Skeletal muscle tissue (tissue), 3 donors: ENCODE measurements at regions not wholly inside any gene's neighbourhood (a gene's known extent, or its start where the extent isn't known, plus 50 kb on each side); places are given as distances from the start of the nearest gene placed in this dataset.

Experiments used
- H3K27ac ChIP-seq: one replicate; pipeline ENCODE4 v1.7.0; 2013; ENCODE audit warnings: mild to moderate bottlenecking, low read depth, low read length, inconsistent platforms
- H3K27me3 ChIP-seq, 3 donors: one replicate each; pipeline ENCODE4 v1.7.0; 2013; ENCODE audit warnings: low read length in 3 of 3; ENCODE audit not compliant: control insufficient read depth in 3 of 3, insufficient read depth in 3 of 3
- H3K36me3 ChIP-seq, 3 donors: one replicate each; pipeline ENCODE4 v1.7.0; 2013; ENCODE audit warnings: low read length in 3 of 3; ENCODE audit not compliant: control insufficient read depth in 3 of 3, insufficient read depth in 3 of 3
- H3K4me1 ChIP-seq, 3 donors: one replicate each; pipeline ENCODE4 v1.7.0; 2013; ENCODE audit warnings: low read length in 3 of 3, mild to moderate bottlenecking in 3 of 3; ENCODE audit not compliant: control insufficient read depth in 3 of 3, insufficient read depth in 3 of 3
- H3K4me3 ChIP-seq, 3 donors: one replicate each; pipeline ENCODE4 v1.7.0; 2013; ENCODE audit warnings: low read length in 3 of 3
- H3K9ac ChIP-seq, 3 donors: one replicate each; pipeline ENCODE4 v1.7.0; 2013; ENCODE audit warnings: low read length in 3 of 3, mild to moderate bottlenecking in 3 of 3, moderate library complexity in 2 of 3, low read depth in 1 of 3
- H3K9me3 ChIP-seq, 3 donors: one replicate each; pipeline ENCODE4 v1.7.0; 2013; ENCODE audit warnings: low read length in 3 of 3; ENCODE audit not compliant: control insufficient read depth in 3 of 3
- donor health status: Osteomylitis.

GRCh38 chr9:8114826-8115225 lies 315.2 kb upstream of the DMAC1 start:
- Histone ChIP-seq H3K9me3 (no peaks in the 10 kb centered on the region), H3K27me3 (no peaks in the 10 kb centered on the region), H3K9ac (no peak overlapping the region), H3K27ac (no peak overlapping the region), H3K36me3 (no peaks in the 10 kb centered on the region), H3K4me1 (no peaks in the 10 kb centered on the region), H3K4me3 (no peak overlapping the region)

- Histone ChIP-seq H3K27me3 (no peaks in the 10 kb centered on the region), H3K9me3 (no peaks in the 10 kb centered on the region), H3K27ac (no peak overlapping the region)
These were observed 306.8 kb upstream of the DMAC1 start for GRCh38 chr9:8106362-8106761.

GRCh38 chr9:8101607-8102006 lies 302.0 kb upstream of the DMAC1 start:
- H3K27ac ChIP-seq: no peak overlapping the region
- no peaks in the 10 kb centered on the region for H3K27me3 ChIP-seq
- H3K9ac ChIP-seq: no peak overlapping the region
- peaks cover 0 to 1% (median 0%) of the 10 kb centered on the region in 3 donors for H3K9me3 ChIP-seq
- H3K4me1 ChIP-seq: no peaks in the 10 kb centered on the region
- no peaks in the 10 kb centered on the region for H3K36me3 ChIP-seq
- H3K4me3 ChIP-seq: no peak overlapping the region

More at GRCh38 chr9:8106362-8106761, 306.8 kb upstream of the DMAC1 start:
- Histone ChIP-seq H3K9ac (no peak overlapping the region), H3K36me3 (no peaks in the 10 kb centered on the region), H3K4me1 (no peaks in the 10 kb centered on the region), H3K4me3 (no peak overlapping the region)

- H3K36me3 ChIP-seq: no peaks in the 10 kb centered on the region
- no peak overlapping the region for H3K4me3 ChIP-seq
- no peak overlapping the region for H3K9ac ChIP-seq
- no peaks in the 10 kb centered on the region for H3K4me1 ChIP-seq
- peaks cover 0 to 1% (median 0%) of the 10 kb centered on the region in 3 donors for H3K9me3 ChIP-seq
- H3K27ac ChIP-seq: no peak overlapping the region
- H3K27me3 ChIP-seq: no peaks in the 10 kb centered on the region
These were observed 296.5 kb upstream of the DMAC1 start for GRCh38 chr9:8096091-8096490.

GRCh38 chr9:8095672-8096086 lies 296.1 kb upstream of the DMAC1 start:
- H3K27ac ChIP-seq: no peak overlapping the region
- no peaks in the 10 kb centered on the region for H3K27me3 ChIP-seq
- H3K36me3 ChIP-seq: no peaks in the 10 kb centered on the region
- H3K4me3 ChIP-seq: no peak overlapping the region
- no peaks in the 10 kb centered on the region for H3K9me3 ChIP-seq
- no peak overlapping the region for H3K9ac ChIP-seq
- no peaks in the 10 kb centered on the region for H3K4me1 ChIP-seq

GRCh38 chr9:8088477-8088876 lies 288.9 kb upstream of the DMAC1 start:
- no peak overlapping the region for H3K27ac ChIP-seq

GRCh38 chr9:8085986-8086385 lies 286.4 kb upstream of the DMAC1 start:
- Histone ChIP-seq H3K9me3 (no peaks in the 10 kb centered on the region), H3K4me1 (no peaks in the 10 kb centered on the region), H3K27me3 (no peaks in the 10 kb centered on the region), H3K9ac (no peak overlapping the region), H3K27ac (no peak overlapping the region), H3K36me3 (no peaks in the 10 kb centered on the region), H3K4me3 (no peak overlapping the region)

More at GRCh38 chr9:8088477-8088876, 288.9 kb upstream of the DMAC1 start:
- H3K4me1 ChIP-seq: no peaks in the 10 kb centered on the region
- H3K27me3 ChIP-seq: no peaks in the 10 kb centered on the region
- no peaks in the 10 kb centered on the region for H3K36me3 ChIP-seq
- no peaks in the 10 kb centered on the region for H3K9me3 ChIP-seq
- H3K9ac ChIP-seq: no peak overlapping the region
- H3K4me3 ChIP-seq: no peak overlapping the region

GRCh38 chr9:8078641-8079140 lies 279.1 kb upstream of the DMAC1 start:
- H3K9me3 ChIP-seq: peaks cover 0 to 3% (median 0%) of the 10 kb centered on the region in 3 donors
- no peak overlapping the region for H3K9ac ChIP-seq
- H3K36me3 ChIP-seq: no peaks in the 10 kb centered on the region
- H3K4me3 ChIP-seq: no peak overlapping the region
- H3K27me3 ChIP-seq: no peaks in the 10 kb centered on the region
- no peaks in the 10 kb centered on the region for H3K4me1 ChIP-seq
- no peak overlapping the region for H3K27ac ChIP-seq

- Histone ChIP-seq H3K4me1 (no peaks in the 10 kb centered on the region), H3K27ac (no peak overlapping the region), H3K4me3 (no peak overlapping the region), H3K36me3 (no peaks in the 10 kb centered on the region), H3K9me3 (peaks cover 0 to 5% (median 0%) of the 10 kb centered on the region in 3 donors), H3K9ac (no peak overlapping the region), H3K27me3 (no peaks in the 10 kb centered on the region)
These were observed 275.2 kb upstream of the DMAC1 start for GRCh38 chr9:8074713-8075286.

- Histone ChIP-seq H3K9me3 (peaks cover 0 to 2% (median 0%) of the 10 kb centered on the region in 3 donors), H3K36me3 (no peaks in the 10 kb centered on the region), H3K4me3 (no peak overlapping the region), H3K4me1 (no peaks in the 10 kb centered on the region), H3K27ac (no peak overlapping the region), H3K27me3 (no peaks in the 10 kb centered on the region), H3K9ac (no peak overlapping the region)
These were observed 271.8 kb upstream of the DMAC1 start for GRCh38 chr9:8071445-8071798.
